Rectal smooth muscle tissue (tissue), 1 donor: ENCODE measurements at regions not wholly inside any gene's neighbourhood (a gene's known extent, or its start where the extent isn't known, plus 50 kb on each side); places are given as distances from the start of the nearest gene placed in this dataset.

Source experiments
- H3K27ac ChIP-seq: one replicate; pipeline ENCODE4 v1.7.0; 2013; ENCODE audit warnings: low read depth, low read length, inconsistent platforms
- H3K27me3 ChIP-seq: one replicate; pipeline ENCODE4 v1.7.0; 2013; ENCODE audit warnings: low read length; ENCODE audit not compliant: control insufficient read depth, insufficient read depth
- H3K36me3 ChIP-seq: one replicate; pipeline ENCODE4 v1.7.0; 2013; ENCODE audit warnings: low read length; ENCODE audit not compliant: control insufficient read depth, insufficient read depth
- H3K4me1 ChIP-seq: one replicate; pipeline ENCODE4 v1.7.0; 2013; ENCODE audit warnings: low read length; ENCODE audit not compliant: control insufficient read depth, insufficient read depth
- H3K4me3 ChIP-seq: one replicate; pipeline ENCODE4 v1.7.0; 2013; ENCODE audit warnings: low read length
- H3K9ac ChIP-seq: one replicate; pipeline ENCODE4 v1.7.0; 2013; ENCODE audit warnings: low read length

DNA sequence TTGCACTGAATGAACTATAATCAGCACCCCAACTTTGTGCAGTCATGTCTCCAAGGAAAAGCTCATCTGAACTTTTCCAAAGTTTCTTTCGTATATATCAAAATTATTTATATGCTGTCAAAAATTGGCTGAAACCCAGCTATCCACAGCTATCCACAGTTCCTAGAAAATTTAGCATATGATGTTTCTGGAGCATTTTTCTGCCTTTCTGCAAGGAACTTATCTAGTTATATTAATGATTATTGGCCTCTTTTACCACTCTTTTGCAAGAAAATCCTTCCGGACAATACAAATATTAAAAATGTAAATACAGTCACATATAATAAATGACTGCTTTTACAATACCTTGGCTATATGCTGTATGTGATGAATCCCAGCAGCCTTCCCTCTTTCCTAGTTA is 270.2 kb downstream of the TMEM167A start:
- H3K4me3 ChIP-seq: no peak overlapping the region
- no peak overlapping the region for H3K27ac ChIP-seq
- no peaks in the 10 kb centered on the region for H3K4me1 ChIP-seq
- H3K9ac ChIP-seq: no peak overlapping the region
- no peaks in the 10 kb centered on the region for H3K36me3 ChIP-seq
- H3K27me3 ChIP-seq: no peaks in the 10 kb centered on the region

DNA sequence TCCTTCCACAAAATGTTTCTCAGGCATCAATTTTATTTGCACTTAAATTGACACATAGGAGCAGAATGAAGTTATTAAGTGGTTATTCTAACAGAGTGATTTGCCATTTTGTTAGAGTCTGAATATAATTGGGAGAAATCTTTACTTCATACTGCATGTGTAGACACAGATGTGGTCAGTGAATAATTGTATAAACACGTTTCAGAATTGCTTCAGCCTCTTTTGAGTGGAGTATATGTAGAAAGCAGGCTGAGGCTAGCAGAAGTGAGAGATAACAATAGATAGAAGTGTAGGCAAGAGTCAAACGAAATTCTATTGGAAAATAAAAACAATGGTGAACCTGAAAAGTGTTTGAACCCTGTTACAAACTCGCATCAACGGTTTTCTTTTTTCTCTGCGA is 270.7 kb downstream of the TMEM167A start:
- H3K27me3 ChIP-seq: no peaks in the 10 kb centered on the region
- no peak overlapping the region for H3K4me3 ChIP-seq
- no peaks in the 10 kb centered on the region for H3K36me3 ChIP-seq
- H3K27ac ChIP-seq: no peak overlapping the region
- no peaks in the 10 kb centered on the region for H3K4me1 ChIP-seq
- no peak overlapping the region for H3K9ac ChIP-seq

DNA sequence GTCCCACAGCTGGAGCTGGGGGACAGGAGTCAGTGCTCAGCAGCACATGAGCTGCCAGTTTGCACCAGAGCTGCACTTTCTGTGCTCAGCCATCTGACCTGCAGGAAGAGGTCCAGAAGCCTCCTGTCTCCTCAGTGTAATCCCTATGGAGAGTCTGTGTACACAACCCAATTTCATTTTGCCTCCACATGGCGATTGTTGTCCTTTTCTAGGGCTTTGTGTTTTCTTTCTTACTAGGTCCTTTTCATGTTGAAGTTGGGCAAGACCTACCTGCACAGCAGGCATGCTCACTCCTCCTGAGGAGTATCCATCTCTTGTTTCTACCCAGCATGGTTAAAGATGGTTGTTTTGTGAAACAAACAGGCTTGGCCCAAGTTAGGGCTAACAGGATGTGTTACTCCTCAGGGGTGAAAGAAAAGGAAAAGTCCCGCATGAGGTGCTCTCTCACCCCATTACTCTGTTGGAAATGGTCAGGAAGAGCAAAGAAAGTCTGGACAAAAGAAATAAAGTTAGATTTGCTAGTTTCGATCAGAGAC is 273.0 kb downstream of the TMEM167A start:
- no peak overlapping the region for H3K4me3 ChIP-seq
- H3K4me1 ChIP-seq: no peaks in the 10 kb centered on the region
- no peak overlapping the region for H3K27ac ChIP-seq
- H3K9ac ChIP-seq: no peak overlapping the region
- H3K27me3 ChIP-seq: no peaks in the 10 kb centered on the region
- no peaks in the 10 kb centered on the region for H3K36me3 ChIP-seq

- Histone ChIP-seq H3K4me3 (no peak overlapping the region), H3K36me3 (no peaks in the 10 kb centered on the region), H3K9ac (no peak overlapping the region), H3K4me1 (no peaks in the 10 kb centered on the region), H3K27ac (no peak overlapping the region), H3K27me3 (no peaks in the 10 kb centered on the region)
Observed at GRCh38 chr5:82802954-82803353, 274.2 kb downstream of the TMEM167A start.

- no peaks in the 10 kb centered on the region for H3K27me3 ChIP-seq
- H3K9ac ChIP-seq: no peak overlapping the region
- no peak overlapping the region for H3K27ac ChIP-seq
- H3K4me3 ChIP-seq: no peak overlapping the region
- no peaks in the 10 kb centered on the region for H3K4me1 ChIP-seq
- H3K36me3 ChIP-seq: no peaks in the 10 kb centered on the region
Observed at GRCh38 chr5:82800826-82801225, 276.4 kb downstream of the TMEM167A start.

DNA sequence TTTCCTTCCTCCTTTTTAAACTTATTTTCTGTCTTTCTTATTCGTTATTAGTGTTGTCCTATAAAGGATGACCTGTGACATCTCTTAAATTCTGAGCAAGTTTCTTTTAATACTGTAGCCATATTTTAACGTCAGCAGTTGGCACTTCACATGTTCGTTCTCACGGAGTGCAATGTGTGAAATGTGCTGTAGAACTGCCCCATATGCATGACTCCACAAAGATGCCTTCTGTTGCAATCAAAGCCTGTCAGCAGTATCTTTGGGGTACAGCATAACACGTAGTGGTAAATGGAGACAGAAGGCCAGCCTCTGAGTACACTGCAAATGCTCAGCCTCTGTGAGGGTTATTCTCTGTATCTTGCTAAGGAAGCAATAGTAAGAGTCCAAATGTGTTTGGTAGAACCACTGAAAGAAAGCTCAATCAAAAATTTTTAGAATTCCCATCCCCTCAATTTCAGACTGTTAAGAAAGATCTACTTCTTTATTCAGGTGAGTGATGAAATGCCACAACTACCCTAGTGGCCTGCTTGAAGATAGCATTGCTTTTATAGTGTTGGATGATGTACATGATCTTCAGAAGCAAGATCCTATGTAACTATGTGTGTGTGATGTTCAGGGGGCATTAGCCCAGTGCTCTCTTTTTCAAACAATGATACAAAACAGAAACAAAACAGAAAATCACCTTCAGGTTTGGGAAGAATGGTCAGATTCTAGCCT is 277.7 kb downstream of the TMEM167A start:
- H3K27me3 ChIP-seq: no peaks in the 10 kb centered on the region
- no peak overlapping the region for H3K27ac ChIP-seq
- H3K9ac ChIP-seq: no peak overlapping the region
- H3K4me1 ChIP-seq: no peaks in the 10 kb centered on the region
- no peaks in the 10 kb centered on the region for H3K36me3 ChIP-seq
- no peak overlapping the region for H3K4me3 ChIP-seq

DNA sequence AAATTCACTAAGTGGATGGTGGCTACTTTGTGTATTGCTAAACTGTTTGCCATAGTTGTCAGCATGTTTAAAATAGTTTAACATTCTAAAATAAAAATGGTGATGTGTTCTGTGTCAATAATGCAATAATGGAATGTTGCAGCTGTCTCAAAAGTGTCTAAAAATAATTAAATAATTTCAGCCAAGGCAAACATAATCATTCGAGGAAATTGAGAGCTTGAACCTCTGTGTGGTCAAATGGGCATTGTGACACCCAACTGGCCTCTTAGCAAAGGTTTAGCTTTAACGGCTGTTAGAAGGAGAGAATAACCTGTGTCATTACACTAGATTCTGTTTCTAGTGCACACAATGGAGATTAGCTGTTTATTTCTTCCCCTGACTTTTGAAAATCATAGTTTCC is 278.5 kb downstream of the TMEM167A start:
- H3K36me3 ChIP-seq: no peaks in the 10 kb centered on the region
- no peaks in the 10 kb centered on the region for H3K4me1 ChIP-seq
- no peak overlapping the region for H3K27ac ChIP-seq
- H3K4me3 ChIP-seq: no peak overlapping the region
- no peaks in the 10 kb centered on the region for H3K27me3 ChIP-seq
- no peak overlapping the region for H3K9ac ChIP-seq

DNA sequence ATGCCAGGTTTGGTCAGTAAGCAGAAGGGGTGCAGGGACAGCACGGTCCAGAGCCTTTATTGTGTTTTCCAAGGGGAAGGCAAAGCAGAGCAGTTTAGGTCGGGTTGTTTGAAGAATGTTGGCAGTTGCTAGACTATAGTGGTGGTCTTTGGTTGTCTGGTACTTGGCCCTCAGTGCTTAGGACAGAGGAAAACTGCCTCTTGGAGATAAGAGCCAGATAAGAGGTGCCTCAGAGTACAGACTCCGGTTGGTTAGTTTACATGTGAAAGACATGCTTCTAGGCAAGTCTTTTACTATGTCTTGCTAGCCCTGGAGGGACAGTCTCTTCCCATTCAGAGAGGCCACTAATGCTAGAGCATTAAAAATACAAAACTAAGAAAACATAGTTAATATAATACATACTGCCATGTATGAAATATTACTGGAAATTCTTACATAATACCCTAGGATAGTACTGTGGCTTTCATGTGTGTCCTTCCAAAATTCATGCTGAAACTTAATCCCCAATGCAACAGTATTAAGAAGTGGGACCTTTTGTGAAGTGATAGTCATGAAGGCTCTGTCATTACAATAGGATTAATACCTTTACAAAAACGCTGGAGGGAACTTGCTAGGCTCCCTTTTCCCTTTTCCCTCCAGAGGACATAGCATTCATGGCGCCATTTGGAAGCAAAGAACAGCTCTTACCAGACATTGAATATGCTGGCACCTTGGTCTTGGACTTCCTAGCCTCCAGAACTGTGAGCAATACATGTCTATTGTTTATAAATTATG is 280.4 kb downstream of the TMEM167A start:
- Histone ChIP-seq H3K9ac (no peak overlapping the region), H3K27me3 (no peaks in the 10 kb centered on the region), H3K36me3 (no peaks in the 10 kb centered on the region), H3K4me1 (no peaks in the 10 kb centered on the region), H3K27ac (no peak overlapping the region), H3K4me3 (no peak overlapping the region)

GRCh38 chr5:82794876-82795275 is 282.3 kb downstream of the TMEM167A start:
- no peaks in the 10 kb centered on the region for H3K4me1 ChIP-seq
- H3K9ac ChIP-seq: no peak overlapping the region
- no peaks in the 10 kb centered on the region for H3K36me3 ChIP-seq
- H3K4me3 ChIP-seq: no peak overlapping the region
- no peaks in the 10 kb centered on the region for H3K27me3 ChIP-seq
- H3K27ac ChIP-seq: no peak overlapping the region

DNA sequence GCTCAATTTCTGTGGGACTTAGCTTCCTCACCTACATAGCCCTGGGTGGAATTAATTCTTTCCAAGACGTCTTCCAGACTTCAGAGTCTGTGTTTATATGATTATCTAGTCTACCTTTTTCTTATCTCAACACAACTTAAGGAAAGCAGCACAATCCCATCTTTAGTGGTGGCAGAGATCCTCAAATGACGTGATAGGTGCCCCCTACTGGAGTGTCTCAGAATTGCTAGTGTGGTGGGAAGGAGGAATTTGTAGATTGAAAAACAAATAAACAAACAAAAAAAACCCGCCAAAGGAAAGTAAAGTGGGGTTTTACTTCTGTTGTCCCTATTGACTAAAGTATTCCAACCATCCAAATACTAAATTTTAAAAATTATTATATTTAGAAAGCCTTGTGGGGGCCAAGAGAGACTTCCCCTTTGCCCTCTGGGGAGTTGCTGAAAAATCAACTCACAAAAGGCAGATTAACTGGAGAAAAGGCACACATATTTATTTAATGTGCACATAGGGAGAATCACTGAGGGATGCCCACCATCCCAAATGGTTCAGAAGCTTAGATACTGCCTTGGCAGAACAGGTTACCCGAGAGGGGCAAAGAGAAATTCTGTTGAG is 283.3 kb downstream of the TMEM167A start:
- H3K4me3 ChIP-seq: no peak overlapping the region
- no peak overlapping the region for H3K27ac ChIP-seq
- H3K9ac ChIP-seq: no peak overlapping the region
- no peaks in the 10 kb centered on the region for H3K36me3 ChIP-seq
- no peaks in the 10 kb centered on the region for H3K4me1 ChIP-seq
- no peaks in the 10 kb centered on the region for H3K27me3 ChIP-seq

DNA sequence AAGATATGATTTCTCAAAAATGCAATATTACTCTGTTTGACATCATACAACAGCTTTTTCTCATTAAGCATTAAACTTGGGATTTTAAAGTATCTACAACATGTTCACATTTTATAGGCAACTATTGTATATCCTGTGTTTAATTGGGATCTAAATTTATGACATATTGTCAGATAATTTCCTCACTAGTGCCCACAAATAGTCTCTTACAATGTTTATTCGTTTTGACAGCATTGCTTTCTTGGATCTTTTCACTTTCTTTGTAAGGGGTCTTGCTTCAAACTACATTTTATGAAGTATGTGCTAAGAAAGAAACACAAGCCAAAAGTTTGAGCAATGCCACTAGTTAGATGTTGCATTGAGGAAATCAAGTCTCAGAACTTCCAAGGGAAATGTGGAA is 285.1 kb downstream of the TMEM167A start:
- no peaks in the 10 kb centered on the region for H3K27me3 ChIP-seq
- H3K9ac ChIP-seq: no peak overlapping the region
- no peaks in the 10 kb centered on the region for H3K36me3 ChIP-seq
- no peaks in the 10 kb centered on the region for H3K4me1 ChIP-seq
- H3K4me3 ChIP-seq: no peak overlapping the region
- H3K27ac ChIP-seq: no peak overlapping the region

DNA sequence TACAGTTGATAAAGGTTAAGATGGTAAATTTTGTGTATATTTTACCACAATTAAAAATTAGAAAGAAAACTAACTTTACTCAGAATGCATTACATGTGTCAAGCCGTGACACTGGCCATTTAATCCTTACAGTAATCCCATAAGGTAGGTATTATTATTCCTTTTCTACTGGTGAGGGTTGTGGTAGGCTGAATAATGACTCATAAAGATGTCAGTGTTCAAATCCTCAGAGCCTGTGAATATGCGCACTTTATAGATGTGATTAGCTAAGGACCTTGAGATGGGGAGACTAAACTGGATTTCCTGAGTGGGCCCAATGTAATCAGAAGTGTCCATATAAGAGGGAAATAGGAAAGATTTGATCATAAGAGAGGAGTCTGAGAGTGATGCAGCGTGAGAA is 288.1 kb downstream of the TMEM167A start:
- Histone ChIP-seq H3K4me1 (no peaks in the 10 kb centered on the region), H3K27me3 (no peaks in the 10 kb centered on the region), H3K9ac (no peak overlapping the region), H3K36me3 (no peaks in the 10 kb centered on the region), H3K4me3 (no peak overlapping the region), H3K27ac (no peak overlapping the region)
